ENCODE measurements at regions not wholly inside any gene's neighbourhood (a gene's known extent, or its start where the extent isn't known, plus 50 kb on each side); places are given as distances from the start of the nearest gene placed in this dataset.

- no peak for ATAC-seq
- no peaks in the 10 kb centered on the region for H3K36me3 Mint-ChIP-seq (ENCODE audit: low read depth)
- no peak overlapping the region for H3K27ac Mint-ChIP-seq
- DNase-seq = no peak
- H3K27me3 Mint-ChIP-seq = peaks cover 56% of the 10 kb centered on the region
- H3K4me3 Mint-ChIP-seq = no peak overlapping the region
- ChIA-PET CTCF (no interaction called here), POLR2A (no interaction called here)
- H3K9me3 Mint-ChIP-seq (ENCODE audit: low read depth) = no peaks in the 10 kb centered on the region
- intact Hi-C loops (cut with DNase I, micrococcal nuclease) = no loop called here
- H3K4me1 Mint-ChIP-seq = no peaks in the 10 kb centered on the region
Observed at GRCh38 chr16:86297391-86297790, 212.9 kb upstream of the FOXF1 start.

GRCh38 chr16:86297866-86298757, 212.2 kb upstream of the FOXF1 start:
- Mint-ChIP-seq H3K27me3 (peaks cover 54% of the 10 kb centered on the region), H3K9me3 (ENCODE audit: low read depth) (no peaks in the 10 kb centered on the region), H3K27ac (no peak overlapping the region), H3K4me1 (no peaks in the 10 kb centered on the region), H3K36me3 (ENCODE audit: low read depth) (no peaks in the 10 kb centered on the region), H3K4me3 (no peak overlapping the region)
- POLR2A ChIA-PET = no interaction called here
- DNase-seq = no peak
- CTCF ChIA-PET = no interaction called here
- intact Hi-C loops (cut with DNase I, micrococcal nuclease) = no loop called here
- no peak for ATAC-seq

- DNase-seq = no peak
- Mint-ChIP-seq H3K36me3 (ENCODE audit: low read depth) (no peaks in the 10 kb centered on the region), H3K4me3 (no peak overlapping the region), H3K27me3 (peaks cover 52% of the 10 kb centered on the region), H3K9me3 (ENCODE audit: low read depth) (no peaks in the 10 kb centered on the region), H3K4me1 (no peaks in the 10 kb centered on the region), H3K27ac (no peak overlapping the region)
- ChIA-PET CTCF (no interaction called here), POLR2A (no interaction called here)
- ATAC-seq = no peak
- intact Hi-C loops (cut with DNase I, micrococcal nuclease) = no loop called here
Observed at GRCh38 chr16:86298758-86299134, 211.6 kb upstream of the FOXF1 start.

- peaks cover 46% of the 10 kb centered on the region for H3K27me3 Mint-ChIP-seq
- DNase-seq (no peak), ATAC-seq (no peak)
- no peaks in the 10 kb centered on the region for H3K4me1 Mint-ChIP-seq
- intact Hi-C loops (cut with DNase I, micrococcal nuclease) = no loop called here
- H3K9me3 Mint-ChIP-seq (ENCODE audit: low read depth) = no peaks in the 10 kb centered on the region
- H3K36me3 Mint-ChIP-seq (ENCODE audit: low read depth) = no peaks in the 10 kb centered on the region
- ChIA-PET POLR2A (no interaction called here), CTCF (interaction anchor here (0.6 to 0.7 kb wide), 2 partner anchors 23 to 482 kb away, joined by 3 to 4 read pairs; no protein-coding TSS in a partner anchor)
- H3K27ac Mint-ChIP-seq = no peak overlapping the region
- H3K4me3 Mint-ChIP-seq = no peak overlapping the region
Observed at GRCh38 chr16:86299882-86300610, 210.3 kb upstream of the FOXF1 start.

GRCh38 chr16:86300746-86301481, 209.4 kb upstream of the FOXF1 start:
- CTCF ChIA-PET = no interaction called here

GRCh38 chr16:86302421-86303109, 207.8 kb upstream of the FOXF1 start:
- Mint-ChIP-seq H3K4me1 (no peaks in the 10 kb centered on the region), H3K36me3 (ENCODE audit: low read depth) (no peaks in the 10 kb centered on the region), H3K9me3 (ENCODE audit: low read depth) (no peaks in the 10 kb centered on the region), H3K4me3 (no peak overlapping the region), H3K27ac (no peak overlapping the region), H3K27me3 (peaks cover 40% of the 10 kb centered on the region)
- intact Hi-C loops (cut with DNase I, micrococcal nuclease) = no loop called here
- POLR2A ChIA-PET = no interaction called here
- CTCF ChIA-PET = no interaction called here
- ATAC-seq (no peak), DNase-seq (no peak)

More at GRCh38 chr16:86300746-86301481, 209.4 kb upstream of the FOXF1 start:
- no peak overlapping the region for H3K4me3 Mint-ChIP-seq
- no peak for DNase-seq
- no peaks in the 10 kb centered on the region for H3K4me1 Mint-ChIP-seq
- POLR2A ChIA-PET = no interaction called here
- intact Hi-C loops (cut with DNase I, micrococcal nuclease) = no loop called here
- H3K27ac Mint-ChIP-seq = no peak overlapping the region
- no peak for ATAC-seq
- peaks cover 43% of the 10 kb centered on the region for H3K27me3 Mint-ChIP-seq
- H3K36me3 Mint-ChIP-seq (ENCODE audit: low read depth) = no peaks in the 10 kb centered on the region
- no peaks in the 10 kb centered on the region for H3K9me3 Mint-ChIP-seq (ENCODE audit: low read depth)

- Mint-ChIP-seq H3K36me3 (ENCODE audit: low read depth) (no peaks in the 10 kb centered on the region), H3K27me3 (peaks cover 29% of the 10 kb centered on the region), H3K4me3 (no peak overlapping the region), H3K9me3 (ENCODE audit: low read depth) (no peaks in the 10 kb centered on the region), H3K27ac (no peak overlapping the region), H3K4me1 (no peaks in the 10 kb centered on the region)
- ChIA-PET POLR2A (no interaction called here), CTCF (no interaction called here)
- DNase-seq (no peak), ATAC-seq (no peak)
- intact Hi-C loops (cut with DNase I, micrococcal nuclease) = no loop called here
Observed at GRCh38 chr16:86303787-86304678, 206.3 kb upstream of the FOXF1 start.

- no peak overlapping the region for H3K27ac Mint-ChIP-seq
- H3K9me3 Mint-ChIP-seq (ENCODE audit: low read depth) = no peaks in the 10 kb centered on the region
- POLR2A ChIA-PET = no interaction called here
- H3K27me3 Mint-ChIP-seq = peaks cover 25% of the 10 kb centered on the region
- H3K4me1 Mint-ChIP-seq = no peaks in the 10 kb centered on the region
- no peak for DNase-seq
- H3K4me3 Mint-ChIP-seq = no peak overlapping the region
- H3K36me3 Mint-ChIP-seq (ENCODE audit: low read depth) = no peaks in the 10 kb centered on the region
- CTCF ChIA-PET = no interaction called here
- intact Hi-C loops (cut with DNase I, micrococcal nuclease) = no loop called here
- no peak for ATAC-seq
Observed at GRCh38 chr16:86304868-86305267, 205.5 kb upstream of the FOXF1 start.

- Mint-ChIP-seq H3K4me1 (no peaks in the 10 kb centered on the region), H3K4me3 (no peak overlapping the region), H3K27ac (no peak overlapping the region), H3K27me3 (peaks cover 21% of the 10 kb centered on the region), H3K9me3 (ENCODE audit: low read depth) (no peaks in the 10 kb centered on the region), H3K36me3 (ENCODE audit: low read depth) (no peaks in the 10 kb centered on the region)
- ChIA-PET POLR2A (no interaction called here), CTCF (no interaction called here)
- no peak for ATAC-seq
- DNase-seq = no peak
- intact Hi-C loops (cut with DNase I, micrococcal nuclease) = no loop called here
Observed at GRCh38 chr16:86305440-86305839, 204.9 kb upstream of the FOXF1 start.

- POLR2A ChIA-PET = no interaction called here
- H3K9me3 Mint-ChIP-seq (ENCODE audit: low read depth) = no peaks in the 10 kb centered on the region
- H3K36me3 Mint-ChIP-seq (ENCODE audit: low read depth) = no peaks in the 10 kb centered on the region
- H3K4me3 Mint-ChIP-seq = no peak overlapping the region
- intact Hi-C loops (cut with DNase I, micrococcal nuclease) = no loop called here
- CTCF ChIA-PET = no interaction called here
- H3K4me1 Mint-ChIP-seq = no peaks in the 10 kb centered on the region
- H3K27me3 Mint-ChIP-seq = peaks cover 18% of the 10 kb centered on the region
- no peak overlapping the region for H3K27ac Mint-ChIP-seq
- no peak for ATAC-seq
- DNase-seq = no peak
Observed at GRCh38 chr16:86306011-86306644, 204.2 kb upstream of the FOXF1 start.

Measured in activated CD4-positive, alpha-beta T cell treated with anti-CD3 and anti-CD28 coated beads for 36 hours (primary cell).